ENCODE measurements at regions not wholly inside any gene's neighbourhood (a gene's known extent, or its start where the extent isn't known, plus 50 kb on each side); places are given as distances from the start of the nearest gene placed in this dataset.

DNA sequence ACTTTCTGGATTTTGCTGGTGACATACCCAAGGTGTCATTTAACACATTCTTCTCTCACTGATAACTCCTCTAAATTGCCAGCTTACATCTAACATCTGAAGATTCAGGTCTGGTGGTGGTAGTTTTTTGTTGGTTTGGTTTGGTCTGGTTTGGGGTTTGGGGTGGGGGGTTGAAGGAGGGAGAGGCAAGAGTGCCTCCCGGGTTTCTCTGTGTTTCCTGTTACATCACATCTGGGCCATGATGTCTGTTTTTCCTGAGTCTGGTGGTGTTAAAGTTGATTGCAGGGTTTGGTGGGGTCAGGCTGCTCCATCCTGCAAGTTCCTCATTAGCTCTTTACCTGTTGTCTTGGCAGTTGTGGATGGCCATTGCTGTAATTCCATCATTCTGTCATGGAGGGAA is 155.8 kb upstream of the UBL3 start:
- TF ChIP-seq, protein P1, sequence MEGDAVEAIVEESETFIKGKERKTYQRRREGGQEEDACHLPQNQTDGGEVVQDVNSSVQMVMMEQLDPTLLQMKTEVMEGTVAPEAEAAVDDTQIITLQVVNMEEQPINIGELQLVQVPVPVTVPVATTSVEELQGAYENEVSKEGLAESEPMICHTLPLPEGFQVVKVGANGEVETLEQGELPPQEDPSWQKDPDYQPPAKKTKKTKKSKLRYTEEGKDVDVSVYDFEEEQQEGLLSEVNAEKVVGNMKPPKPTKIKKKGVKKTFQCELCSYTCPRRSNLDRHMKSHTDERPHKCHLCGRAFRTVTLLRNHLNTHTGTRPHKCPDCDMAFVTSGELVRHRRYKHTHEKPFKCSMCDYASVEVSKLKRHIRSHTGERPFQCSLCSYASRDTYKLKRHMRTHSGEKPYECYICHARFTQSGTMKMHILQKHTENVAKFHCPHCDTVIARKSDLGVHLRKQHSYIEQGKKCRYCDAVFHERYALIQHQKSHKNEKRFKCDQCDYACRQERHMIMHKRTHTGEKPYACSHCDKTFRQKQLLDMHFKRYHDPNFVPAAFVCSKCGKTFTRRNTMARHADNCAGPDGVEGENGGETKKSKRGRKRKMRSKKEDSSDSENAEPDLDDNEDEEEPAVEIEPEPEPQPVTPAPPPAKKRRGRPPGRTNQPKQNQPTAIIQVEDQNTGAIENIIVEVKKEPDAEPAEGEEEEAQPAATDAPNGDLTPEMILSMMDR (IDR thresholded peaks at IDR 0.05 in 4 of 5, conservative IDR thresholded peaks at IDR 0.05 in 1 of 5), result no peak
- no peak for TF ChIP-seq POLR2A (IDR thresholded peaks at IDR 0.05)

Measured in gastrocnemius medialis (tissue), 4 donors.